ENCODE measurements at regions not wholly inside any gene's neighbourhood (a gene's known extent, or its start where the extent isn't known, plus 50 kb on each side); places are given as distances from the start of the nearest gene placed in this dataset.

DNA sequence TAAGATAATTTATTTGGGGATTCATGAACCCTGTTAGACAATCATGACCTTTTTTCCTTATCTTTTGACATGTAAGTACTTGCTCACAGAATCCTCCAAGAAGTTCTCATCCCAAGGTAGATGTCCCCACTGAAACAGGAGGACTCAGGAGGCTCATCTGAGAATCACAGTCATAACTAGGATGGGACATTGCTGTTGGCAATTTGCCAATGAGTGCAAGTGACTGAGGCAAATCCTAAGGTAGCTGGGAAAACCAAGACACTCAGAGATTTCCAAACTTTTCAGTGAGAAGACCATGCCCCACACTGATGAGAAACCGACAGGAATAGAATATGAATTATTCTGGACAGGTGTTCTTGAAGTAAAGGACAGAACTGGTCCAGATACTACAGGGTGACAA is 735.0 kb downstream of the TMEM182 start:
- DNase-seq (ENCODE audit: low spot score): no peak

DNA sequence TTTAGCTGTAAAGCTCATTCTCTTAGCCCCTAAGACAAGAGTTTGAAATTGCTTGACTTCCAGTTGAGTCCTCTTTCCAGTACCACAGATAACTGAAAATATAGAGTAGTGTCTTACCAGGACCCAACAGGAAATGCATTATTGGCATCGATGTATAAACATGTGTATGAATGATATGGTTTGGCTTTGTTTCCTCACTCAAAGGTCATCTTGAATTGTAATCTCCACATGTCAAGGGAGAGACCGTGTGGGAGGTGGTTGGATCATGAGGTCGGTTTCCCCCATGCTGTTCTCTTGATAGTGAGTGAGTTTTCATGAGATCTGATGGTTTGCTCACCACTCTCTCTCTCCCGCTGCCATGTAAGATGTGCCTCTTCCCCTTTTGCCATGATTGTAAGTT is 745.0 kb downstream of the TMEM182 start:
- no peak for DNase-seq (ENCODE audit: low spot score)

DNA sequence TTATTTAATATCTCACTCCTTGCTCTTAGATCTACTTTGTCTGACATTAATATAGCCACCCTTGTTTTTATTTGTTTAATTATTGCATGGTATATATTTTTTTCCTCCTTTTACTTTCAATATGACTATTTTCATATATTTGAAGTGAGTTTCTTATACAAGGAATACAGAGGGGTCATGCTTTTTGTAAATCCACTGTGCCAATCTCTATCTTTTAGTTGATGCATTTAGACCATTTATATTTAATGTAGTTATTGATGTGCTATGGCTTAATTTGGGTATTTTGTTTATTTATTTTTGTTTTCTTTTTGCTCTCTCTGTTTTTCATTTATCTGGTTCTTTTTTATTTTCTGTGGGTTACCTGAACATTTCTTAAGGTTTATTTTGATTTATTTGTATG is 750.6 kb downstream of the TMEM182 start:
- DNase-seq (ENCODE audit: low spot score): no peak

DNA sequence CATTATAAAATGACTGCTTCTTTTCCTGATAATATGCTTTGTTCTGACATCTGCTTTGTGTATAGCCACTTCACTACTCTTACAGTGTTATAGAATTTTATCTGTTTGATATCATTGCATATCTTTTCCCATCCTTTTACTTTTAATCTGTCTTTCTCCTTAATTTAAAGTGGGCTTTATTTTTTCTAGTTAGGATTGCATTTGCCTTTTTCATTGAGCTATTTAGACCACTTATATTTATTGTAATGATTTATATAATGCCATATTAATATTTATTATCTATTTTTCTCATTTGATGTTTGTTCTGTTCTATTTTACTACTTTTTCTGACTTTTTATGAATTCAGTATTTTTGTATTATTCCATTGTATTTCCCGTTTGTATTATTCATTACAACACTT is 758.7 kb downstream of the TMEM182 start:
- DNase-seq (ENCODE audit: low spot score): no peak

DNA sequence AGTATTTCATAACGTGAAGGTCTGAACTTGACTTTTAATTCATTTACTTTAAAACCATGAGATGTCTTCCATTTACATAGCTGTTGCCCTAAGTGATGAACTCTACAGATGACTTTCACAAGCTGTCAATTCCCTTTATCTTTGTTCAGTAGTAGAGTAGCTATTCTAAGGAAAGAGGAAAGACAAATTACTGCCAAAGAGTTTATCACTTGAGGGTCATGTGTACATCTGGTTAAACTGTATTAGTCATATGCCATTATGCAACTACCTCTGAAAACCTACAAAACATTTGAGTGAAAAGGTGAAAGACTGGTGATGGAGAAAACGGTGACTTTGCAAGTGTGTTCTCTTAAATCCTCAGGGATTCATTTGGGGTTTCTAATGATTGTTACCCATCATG is 763.9 kb downstream of the TMEM182 start:
- no peak for DNase-seq (ENCODE audit: low spot score)

DNA sequence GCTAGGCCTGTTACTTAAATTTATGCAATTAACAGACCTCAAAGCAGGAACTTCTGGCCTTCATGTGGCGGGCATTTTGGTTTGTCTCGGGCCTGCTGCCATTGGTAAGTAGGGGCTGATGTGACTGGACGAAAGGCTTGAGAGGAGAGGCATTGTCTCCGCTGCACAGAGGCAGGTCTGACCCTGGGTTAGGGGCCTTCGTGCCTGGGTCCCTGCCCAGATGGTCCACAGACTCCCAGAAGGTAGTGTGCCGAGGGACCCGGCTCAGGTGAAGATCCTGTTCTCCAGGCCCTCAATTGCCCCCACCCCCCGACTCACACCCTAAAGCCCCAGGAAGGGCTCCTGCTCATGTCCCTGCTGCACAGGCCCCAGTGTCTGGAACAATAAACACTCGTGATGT is 764.9 kb downstream of the TMEM182 start:
- no peak for DNase-seq (ENCODE audit: low spot score)

DNA sequence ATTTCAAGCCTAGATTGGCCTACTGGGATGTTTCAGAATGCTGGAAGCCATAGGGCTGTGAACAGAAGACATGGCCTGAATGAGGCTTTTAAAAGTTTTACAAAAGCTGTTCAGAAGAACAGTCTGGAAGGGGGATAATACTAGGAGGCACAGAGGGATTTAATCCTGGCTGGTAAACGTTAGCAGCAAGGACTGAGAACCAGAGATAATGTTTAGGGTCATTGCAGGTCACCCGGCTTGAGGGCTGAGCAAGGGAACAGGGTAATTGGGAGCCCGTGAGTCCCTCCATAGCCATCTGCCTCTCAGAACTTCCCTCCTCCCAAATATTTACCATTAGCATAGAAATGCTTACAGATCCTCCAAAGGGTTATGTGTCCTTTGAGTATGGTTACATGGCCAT is 765.4 kb downstream of the TMEM182 start:
- DNase-seq (ENCODE audit: low spot score): no peak

DNA sequence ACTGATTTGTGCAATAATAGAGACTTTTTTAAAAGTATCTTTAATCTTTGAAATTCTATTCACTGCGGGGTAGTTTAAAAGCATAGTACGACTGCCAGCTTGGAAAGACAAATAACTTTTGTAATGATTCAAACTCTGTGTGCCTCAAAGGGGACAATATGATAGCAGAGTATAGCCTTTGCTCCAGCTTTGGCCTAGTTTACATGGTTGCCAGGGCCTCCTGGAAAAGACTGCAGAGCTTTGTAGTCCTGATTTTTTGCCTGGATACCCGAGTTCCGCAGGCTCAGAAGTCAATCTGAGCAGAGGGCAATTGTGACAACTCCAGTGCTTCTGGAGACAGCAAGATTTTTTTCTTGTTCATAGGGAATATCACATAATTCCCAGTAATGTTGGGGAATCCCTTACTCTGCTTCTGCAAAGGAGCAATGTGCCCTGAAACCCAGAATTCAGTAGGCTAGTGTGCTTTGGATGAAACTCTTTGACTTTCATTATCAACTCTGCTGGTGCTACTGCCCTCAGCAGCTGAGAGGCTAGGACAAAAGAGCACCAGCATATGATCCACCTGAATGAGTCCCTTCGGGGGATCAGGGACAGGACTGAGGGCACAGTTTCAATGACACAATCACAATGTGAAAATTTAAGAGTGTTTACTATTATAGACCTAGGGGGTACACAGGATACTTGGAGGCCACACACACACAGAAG is 768.1 kb downstream of the TMEM182 start:
- no peak for DNase-seq (ENCODE audit: low spot score)

DNA sequence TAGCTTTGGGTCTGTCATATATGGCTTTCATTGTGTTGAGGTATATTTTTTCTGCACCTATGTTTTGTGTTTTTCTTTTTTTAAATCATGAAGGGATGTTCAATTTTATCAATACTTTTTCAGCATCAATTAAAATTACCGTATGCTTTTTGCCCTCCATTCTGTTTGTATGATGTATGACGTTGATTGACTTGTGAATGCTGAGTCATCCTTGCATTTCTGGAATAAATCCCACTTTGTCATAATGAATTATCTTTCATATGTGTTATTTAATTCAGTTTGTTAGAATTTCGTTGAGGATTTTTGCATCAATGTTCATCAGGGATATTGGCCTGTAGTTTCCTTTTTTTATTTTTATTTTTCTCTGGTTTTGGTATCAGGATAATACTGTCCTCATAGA is 790.9 kb downstream of the TMEM182 start:
- DNase-seq (ENCODE audit: low spot score): no peak

DNA sequence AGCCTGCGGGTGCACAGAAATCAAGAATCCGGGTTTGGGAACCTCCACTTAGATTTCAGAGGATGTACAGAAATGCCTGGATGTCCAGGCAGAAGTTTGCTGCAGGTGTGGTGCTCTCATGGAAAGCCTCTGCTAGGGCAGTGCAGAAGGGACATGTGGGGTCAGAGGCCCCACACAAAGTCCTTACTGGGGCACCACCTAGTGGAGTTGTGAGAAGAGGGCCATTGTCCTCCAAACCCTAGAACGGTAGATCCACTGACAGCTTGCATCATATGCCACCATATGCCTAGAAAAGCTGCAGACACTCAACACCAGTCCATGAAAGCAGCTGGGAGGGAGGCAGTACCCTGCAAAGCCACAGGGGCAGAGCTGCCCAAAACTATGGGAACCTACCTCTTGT is 833.0 kb downstream of the TMEM182 start:
- no peak for DNase-seq (ENCODE audit: low spot score)

DNA sequence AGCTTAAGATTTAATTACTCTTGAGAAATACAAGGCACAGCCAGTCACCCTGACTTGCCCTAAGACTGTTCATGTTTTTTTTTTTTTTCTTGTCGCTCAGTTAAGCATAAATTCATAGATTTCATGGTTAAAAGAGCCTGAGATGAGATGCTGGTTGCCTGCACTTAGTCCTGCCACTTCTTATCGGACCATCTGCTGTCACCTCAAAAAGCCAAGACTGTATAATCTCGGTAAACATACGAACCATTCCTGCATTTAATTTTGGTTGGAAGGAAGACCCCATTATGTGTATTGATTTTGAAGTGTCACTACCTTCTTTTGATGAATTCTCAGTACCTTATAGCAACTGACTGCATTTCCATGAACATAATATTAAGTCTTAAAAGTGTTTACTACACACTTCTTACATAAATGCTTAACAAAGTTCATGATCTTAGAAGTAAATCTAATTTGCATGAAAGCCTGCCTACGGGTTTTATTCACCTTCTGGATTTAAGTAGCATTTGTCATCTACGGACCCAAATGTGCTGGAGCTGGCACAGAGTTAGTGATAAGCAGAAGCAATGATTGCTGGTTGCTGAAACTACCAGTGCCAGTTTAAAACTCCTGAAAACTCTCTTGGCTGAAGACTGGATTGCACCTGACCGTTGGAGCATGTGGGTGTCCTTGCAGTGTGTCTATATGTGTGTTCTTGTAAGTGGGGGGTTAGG is 843.4 kb downstream of the TMEM182 start:
- DNase-seq (ENCODE audit: low spot score): no peak

DNA sequence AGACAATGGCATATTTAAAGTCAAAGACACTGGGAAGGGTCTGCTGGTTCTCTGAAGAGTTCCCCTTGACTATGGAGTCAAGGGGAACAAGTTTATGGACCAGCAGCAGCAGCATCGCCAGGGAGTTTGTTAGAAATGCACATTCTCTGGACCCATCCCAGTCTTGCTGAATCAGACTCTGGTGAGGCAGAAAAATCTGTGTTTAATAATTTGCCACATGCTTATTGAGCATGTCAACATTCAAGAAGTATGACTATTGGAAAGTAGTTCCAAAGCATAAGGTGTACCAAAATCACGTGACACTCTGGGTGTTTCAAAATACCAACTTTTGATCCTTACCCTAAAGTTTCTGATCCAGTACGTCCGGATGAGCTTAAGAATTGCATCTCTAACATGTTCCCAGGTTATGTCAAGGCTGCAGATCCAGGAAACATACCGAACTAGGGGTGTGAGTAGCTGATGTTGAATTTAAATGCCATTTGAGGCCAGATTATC is 853.8 kb downstream of the TMEM182 start:
- no peak for DNase-seq (ENCODE audit: low spot score)

DNA sequence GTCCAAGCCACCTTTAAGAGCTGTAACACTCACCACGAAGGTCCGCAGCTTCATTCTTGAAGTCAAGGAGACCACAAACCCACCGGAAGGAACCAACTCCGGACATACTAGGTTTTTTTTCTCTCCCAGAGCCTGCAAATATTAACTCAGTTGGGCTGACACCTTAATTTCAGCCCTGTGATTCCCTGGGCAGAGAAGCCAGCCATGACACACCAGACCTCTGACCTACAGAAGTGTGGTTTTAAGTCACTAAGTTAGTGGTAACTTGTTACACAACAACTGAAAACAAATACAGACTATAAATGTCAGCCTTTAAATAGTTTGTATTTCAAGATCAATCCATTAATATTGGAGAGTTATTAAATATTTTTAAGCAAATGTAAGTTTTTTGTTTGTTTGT is 855.1 kb downstream of the TMEM182 start:
- DNase-seq (ENCODE audit: low spot score): no peak

DNA sequence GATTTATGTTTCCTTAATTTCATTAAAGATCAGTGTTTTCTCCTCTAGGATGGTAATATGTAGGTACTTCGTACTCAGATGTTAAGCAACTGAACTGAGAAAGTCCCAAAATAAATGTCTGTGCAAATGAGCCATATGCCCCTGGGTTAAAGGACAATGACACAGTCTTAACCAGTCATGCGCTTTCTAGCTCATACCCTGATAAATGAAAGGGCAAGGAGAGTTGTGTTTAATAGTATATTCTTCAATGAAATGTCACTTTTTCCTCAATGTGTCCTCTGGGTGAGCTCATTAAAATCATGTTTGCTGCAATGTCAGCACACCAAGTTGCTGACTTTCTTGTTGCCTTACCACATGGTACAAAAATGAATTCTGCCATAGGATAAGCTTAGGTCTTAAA is 856.3 kb downstream of the TMEM182 start:
- DNase-seq (ENCODE audit: low spot score): no peak

DNA sequence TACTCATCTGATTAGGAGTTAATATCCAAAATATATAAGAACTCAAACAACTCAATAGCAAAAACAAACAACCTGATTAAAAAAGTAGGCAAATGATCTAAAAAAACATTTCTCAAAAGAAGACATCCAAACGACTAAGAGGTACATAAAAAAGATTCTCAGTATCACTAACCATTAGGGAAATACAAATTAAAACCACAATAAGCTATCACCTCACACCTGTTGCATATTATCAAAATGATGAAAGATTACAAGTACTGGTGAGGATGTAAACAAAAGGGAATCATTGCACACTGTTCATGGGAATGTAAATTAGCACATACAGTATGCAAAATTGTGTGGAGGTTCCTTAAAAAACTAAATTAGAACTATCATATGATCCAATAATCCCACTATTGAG is 865.5 kb downstream of the TMEM182 start:
- DNase-seq (ENCODE audit: low spot score): no peak

DNA sequence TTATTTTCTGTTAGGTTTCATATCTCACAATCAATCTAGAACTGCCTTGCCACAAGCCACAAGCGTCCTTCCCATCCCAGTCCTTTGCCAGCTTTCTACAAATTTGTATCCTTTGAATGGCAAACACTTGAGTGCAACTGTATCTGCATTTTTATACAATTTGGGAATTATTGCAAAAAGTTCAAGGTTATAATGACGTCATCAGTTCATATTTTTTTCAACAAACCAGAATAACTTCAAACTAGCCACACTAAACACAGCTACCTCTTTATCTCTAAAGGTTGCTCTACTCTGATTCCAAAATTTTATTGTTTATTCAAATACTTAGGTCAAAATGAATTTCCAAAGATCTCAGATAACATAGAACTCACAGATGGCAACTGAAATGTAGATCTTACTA is 877.1 kb downstream of the TMEM182 start:
- no peak for DNase-seq (ENCODE audit: low spot score)

DNA sequence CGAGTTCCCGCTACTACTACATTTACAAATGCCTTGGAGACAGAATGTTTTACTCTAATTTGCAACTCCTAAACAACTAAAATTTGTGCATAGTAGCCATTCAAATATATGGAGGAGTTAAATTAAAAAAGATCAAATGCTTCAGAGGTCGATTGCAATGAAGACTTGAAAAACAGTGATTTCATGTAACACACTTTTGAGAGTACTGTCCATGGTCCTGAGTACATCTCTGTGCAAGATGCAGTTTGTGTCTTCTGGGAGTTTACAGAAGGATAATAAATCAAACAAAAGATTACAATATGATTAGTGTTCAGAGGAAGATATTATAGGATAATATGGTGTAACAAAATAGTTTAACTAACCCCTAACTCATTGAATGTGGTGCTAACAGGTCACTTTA is 894.7 kb downstream of the TMEM182 start:
- no peak for DNase-seq (ENCODE audit: low spot score)

DNA sequence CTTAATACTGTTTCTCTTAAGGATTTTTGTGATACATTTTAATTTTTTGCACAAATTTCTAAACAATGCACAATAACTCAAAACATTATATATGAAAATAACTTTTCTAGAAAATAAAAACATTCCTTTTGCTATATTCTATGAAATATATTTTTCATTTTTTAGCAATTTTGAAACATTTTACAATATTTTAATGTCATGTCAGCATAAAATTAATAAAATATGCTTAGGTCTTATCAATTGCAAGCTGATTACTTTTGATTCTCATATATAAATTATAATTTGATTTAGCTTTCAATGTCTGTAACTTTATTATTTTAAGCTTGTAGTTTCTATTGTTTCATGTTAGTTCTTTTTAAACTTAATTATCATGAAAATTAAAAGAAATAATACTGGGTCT is 898.7 kb downstream of the TMEM182 start:
- DNase-seq (ENCODE audit: low spot score): no peak

DNA sequence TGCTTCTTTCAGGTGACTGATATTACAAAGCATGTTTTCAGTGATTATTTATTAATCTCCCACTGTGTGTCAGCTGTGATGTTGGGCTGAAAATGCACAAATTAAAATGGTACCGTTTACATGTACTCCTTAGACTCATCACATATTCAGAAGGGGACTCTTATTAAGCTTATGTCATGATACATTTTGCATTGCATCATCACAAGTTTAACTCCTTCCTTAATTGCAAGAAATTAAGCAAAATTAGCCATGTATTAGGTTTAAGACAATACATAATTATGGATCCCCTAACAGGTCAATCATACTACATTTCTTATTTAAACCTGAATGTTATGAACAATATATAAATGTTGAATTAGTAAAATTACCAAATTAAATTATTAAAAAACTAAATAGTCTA is 899.1 kb downstream of the TMEM182 start:
- no peak for DNase-seq (ENCODE audit: low spot score)

DNA sequence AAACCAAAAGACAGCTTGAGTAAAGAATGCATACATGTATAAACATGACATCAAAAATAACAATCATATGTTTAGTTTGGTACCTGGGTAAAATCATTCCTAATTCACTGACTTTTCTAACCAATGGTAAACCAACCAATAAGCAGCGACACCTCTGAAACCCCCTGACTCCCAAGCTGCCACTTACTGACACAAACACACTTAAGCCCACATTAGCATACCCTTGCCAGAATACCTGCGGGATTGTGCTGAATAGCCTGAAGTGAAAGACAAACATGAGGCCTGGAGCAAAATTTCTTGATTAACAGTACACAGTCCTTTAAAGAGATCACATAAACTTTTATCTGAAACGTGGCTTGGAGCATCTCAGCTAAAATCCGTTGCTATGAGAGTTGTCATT is 902.9 kb downstream of the TMEM182 start:
- no peak for DNase-seq (ENCODE audit: low spot score)

DNA sequence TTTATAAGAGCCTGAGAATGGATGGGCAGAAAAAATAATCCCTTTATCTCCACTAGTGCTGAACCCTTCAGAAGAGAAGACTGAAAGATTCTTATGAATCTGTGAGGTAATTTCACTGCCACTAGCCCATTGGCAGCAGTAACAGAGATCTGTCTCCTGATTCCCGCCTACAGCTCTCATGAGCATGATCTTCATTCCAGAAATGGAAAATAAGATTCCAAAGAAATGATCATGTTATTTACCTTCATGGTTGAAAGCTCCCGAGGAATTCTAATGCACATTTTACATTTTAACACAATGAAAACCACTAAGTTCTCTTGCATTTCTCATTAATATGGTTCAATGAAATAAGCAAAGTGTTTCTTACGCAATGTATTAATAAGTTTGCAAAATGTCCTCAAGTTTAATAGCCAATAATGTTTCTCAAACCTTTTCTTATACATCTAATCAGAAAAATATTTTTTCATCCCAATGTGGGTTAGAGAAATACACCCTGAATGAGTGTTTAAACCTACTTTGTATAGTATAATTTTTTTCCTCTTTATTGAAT is 905.6 kb downstream of the TMEM182 start:
- DNase-seq (ENCODE audit: low spot score): no peak

DNA sequence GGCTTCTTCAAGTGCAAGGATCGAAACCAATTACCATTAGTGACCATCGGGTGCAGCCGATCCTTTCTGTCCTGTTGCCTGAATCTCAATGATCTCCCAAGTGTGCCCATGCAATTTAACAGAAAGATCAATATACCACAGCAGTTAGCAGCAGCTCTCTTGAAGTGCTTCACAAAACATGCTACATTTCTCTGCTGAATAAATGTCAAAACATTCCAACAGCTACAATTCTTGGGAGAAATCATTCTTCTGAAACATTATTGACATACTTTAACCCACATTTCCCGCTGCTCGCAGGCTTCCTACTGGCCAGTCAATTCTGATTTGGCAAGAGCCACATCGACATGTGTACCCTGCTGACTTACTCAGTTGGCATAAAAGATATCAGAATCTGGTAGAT is 907.7 kb downstream of the TMEM182 start:
- no peak for DNase-seq (ENCODE audit: low spot score)

All from germinal center (tissue), 1 donor.